Uterus (tissue), 2 donors: ENCODE measurements at regions not wholly inside any gene's neighbourhood (a gene's known extent, or its start where the extent isn't known, plus 50 kb on each side); places are given as distances from the start of the nearest gene placed in this dataset.

Source experiments
- POLR2A ChIP-seq, 2 donors: fragments of 450-650 bp; IDR thresholded peaks; one replicate each; pipeline ENCODE4 v1.6.1; 2016; ENCODE audit warnings: antibody characterized with exemption in 2 of 2, mild to moderate bottlenecking in 1 of 2, moderate library complexity in 1 of 2
- TF ChIP-seq, protein P1 (sequence below), 4 experiments: fragments of 200-600 bp in 2 of 4; fragments of 450-650 bp in 2 of 4; sonication (generic) in 2 of 4; IDR thresholded peaks; one replicate each; pipeline ENCODE4 v1.5.1; 2016 to 2019; ENCODE audit warnings: antibody characterized with exemption in 4 of 4, mild to moderate bottlenecking in 2 of 4, moderate library complexity in 1 of 4

- TF ChIP-seq, protein P1, sequence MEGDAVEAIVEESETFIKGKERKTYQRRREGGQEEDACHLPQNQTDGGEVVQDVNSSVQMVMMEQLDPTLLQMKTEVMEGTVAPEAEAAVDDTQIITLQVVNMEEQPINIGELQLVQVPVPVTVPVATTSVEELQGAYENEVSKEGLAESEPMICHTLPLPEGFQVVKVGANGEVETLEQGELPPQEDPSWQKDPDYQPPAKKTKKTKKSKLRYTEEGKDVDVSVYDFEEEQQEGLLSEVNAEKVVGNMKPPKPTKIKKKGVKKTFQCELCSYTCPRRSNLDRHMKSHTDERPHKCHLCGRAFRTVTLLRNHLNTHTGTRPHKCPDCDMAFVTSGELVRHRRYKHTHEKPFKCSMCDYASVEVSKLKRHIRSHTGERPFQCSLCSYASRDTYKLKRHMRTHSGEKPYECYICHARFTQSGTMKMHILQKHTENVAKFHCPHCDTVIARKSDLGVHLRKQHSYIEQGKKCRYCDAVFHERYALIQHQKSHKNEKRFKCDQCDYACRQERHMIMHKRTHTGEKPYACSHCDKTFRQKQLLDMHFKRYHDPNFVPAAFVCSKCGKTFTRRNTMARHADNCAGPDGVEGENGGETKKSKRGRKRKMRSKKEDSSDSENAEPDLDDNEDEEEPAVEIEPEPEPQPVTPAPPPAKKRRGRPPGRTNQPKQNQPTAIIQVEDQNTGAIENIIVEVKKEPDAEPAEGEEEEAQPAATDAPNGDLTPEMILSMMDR (IDR thresholded peaks at IDR 0.05) = no peak
- no peak for TF ChIP-seq POLR2A (IDR thresholded peaks at IDR 0.05)
Measured at GRCh38 chr16:73399486-73399885, 351.6 kb upstream of the ZFHX3 start.
